ENCODE measurements at regions not wholly inside any gene's neighbourhood (a gene's known extent, or its start where the extent isn't known, plus 50 kb on each side); places are given as distances from the start of the nearest gene placed in this dataset.
"Not testable (repeated sequence)": the region's sequence is repeated elsewhere in the genome, so short reads cannot be mapped to it uniquely, and the experiment has no call there.

DNA sequence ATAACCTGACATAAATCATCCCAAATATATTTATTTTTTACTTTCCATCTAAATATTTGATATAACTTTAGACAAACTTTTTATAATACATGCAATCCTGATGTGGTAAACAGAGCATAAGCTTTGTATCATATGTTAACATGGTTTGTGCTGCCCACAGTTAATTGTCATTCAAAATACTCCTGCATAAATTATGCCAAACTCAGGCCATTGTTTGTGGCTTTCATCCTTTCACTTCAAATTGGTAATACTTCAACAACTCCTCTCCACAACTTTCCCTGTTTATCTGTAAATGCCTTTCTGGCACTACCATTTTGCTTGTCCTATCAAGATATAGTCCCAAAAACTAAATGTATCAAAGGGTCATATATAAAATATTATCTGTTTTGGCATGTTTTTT is 586.7 kb downstream of the HINT1 start:
- DNase-seq (ENCODE audit: low spot score) = no peak

DNA sequence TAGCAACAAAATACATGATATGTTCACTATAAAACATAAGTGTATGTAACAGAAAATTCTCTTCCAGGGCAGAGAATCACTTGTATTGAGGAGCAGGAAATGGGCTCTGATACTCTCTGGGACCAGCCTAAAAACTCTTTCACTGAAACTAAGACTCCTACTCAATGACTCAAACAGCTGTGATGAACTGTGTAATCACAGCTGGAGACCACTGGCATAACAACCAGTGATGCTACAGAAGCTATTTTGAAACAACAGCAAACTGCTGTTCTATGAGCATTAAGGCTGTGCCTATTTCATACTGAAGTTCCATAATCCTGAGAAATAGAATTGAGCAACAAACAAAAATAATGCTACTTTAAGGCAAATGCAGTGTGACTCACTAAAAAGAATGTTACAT is 594.0 kb downstream of the HINT1 start:
- DNase-seq (ENCODE audit: low spot score) = no peak

DNA sequence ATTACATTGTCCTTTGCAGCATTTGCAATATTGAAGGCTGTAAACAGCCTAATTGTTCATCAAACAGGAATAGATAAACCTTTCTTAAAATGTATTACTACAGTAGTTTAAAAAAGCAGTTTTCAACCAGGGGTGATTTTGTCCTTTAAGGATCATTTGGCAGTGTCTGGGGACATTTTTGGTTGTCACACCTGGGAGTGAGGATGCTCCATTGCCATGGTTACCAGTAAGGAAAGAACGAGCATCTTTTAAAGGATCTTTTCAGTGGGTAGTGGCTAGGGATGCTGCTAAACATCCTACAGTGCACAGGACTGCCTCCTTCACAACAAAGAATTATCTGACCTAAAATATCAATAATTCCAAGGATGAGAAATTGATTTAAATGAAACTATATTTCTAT is 596.3 kb downstream of the HINT1 start:
- DNase-seq (ENCODE audit: low spot score) = no peak

DNA sequence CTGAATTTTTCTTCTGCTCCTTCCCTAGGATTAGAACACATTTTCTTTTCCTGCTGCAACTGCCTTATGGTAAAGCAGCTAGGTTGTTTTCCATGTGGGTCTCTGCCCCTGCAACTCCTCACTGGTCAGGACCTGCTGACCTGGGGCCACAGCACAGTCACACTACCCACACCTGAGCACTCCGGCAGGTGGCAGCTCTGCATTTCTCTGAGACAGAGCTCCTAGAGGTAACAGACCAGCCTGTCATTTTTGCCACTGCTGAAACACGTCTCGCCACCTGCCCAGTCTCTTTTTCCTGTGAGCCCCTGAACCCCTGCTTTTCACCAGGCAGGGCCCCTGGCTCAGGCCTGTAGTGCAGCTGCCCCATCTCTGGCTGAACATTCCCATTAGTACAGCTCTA is 609.6 kb downstream of the HINT1 start:
- DNase-seq (ENCODE audit: low spot score) = no peak

DNA sequence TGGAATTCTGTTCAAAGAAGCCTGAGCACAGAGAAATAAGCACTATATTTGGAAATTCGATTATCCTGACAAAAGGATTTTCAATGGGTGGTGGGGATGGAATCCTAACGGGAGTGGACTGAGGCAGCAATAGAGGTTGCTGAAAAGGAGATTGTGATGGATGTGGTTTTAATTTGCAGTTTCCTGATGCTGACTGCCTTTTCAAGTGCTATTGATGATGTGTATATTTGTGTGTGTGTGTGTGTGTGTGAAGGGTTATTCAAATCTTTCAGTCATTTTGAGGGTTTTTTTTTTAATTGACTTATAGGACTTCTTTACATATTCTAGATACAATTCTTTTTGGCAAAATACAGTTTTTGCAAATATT is 614.5 kb downstream of the HINT1 start:
- no peak for DNase-seq (ENCODE audit: low spot score)

DNA sequence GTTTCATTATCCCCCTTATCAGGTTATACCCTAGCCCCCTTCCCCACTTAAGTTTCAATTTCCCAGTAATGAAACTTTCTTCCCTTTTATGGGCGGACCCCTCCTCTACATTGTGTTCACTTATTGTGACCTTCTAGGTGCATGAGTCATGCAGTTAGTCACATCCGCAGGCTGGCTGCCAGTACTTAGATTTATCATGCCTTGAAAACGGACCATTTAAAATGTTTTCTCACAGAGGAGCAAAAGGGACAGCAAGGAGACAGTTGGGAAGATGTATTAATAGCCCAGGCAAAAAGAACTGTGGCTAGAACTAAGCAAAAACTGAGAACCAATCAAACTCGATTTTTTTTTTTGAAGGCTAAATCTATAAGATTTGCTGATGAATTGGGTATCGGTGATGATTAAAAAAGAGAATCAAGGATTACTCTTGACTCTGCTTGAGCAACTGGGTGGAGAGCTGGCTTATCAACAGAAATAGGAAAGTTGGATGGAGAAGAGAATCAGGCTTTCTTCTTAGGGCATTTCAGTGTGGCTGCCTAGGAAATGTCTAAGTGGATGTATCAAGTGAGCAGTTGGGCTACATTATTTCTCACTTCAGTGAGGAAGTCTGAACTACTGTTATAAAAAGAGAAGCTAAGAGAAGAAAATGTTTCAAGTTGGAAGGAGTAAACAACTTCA is 615.0 kb downstream of the HINT1 start:
- no peak for DNase-seq (ENCODE audit: low spot score)

DNA sequence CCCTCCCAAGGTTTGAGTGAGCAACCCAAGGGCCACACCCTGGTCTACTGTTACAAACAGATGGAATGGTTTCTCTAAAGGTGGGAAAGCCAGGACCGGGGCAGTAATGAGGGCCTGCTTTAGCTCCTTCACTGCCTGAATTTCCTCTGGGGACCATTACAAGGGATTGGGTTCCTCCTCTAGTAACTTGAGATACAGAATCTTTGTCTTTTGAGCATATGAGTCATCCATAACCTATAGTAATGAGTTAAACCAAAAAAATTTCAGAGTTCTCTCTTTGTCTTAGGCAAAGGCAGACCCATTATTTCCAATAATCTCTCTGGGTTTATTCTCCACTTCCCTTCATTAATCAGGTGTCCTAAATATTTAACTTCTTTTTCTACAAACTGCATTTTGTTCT is 618.8 kb downstream of the HINT1 start:
- no peak for DNase-seq (ENCODE audit: low spot score)

DNA sequence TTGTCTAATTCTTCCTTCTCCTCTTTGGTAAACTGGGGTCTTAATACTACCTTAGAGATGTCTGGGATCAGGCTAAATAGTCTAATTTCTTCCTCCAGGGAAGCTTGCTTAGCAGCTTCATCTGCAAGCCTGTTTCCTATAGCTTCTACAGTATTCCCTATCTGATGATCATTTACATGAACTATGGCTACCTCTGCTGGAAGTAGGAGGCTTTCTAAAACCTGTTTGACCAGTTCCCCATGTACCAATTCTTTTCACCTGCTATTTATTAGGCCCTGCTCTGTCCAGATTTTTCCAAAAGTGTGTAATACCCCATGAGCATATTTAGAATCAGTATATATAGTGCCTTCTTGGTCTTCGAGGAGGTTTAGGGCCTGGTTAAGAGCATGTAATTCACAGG is 619.8 kb downstream of the HINT1 start:
- DNase-seq (ENCODE audit: low spot score) = no peak

DNA sequence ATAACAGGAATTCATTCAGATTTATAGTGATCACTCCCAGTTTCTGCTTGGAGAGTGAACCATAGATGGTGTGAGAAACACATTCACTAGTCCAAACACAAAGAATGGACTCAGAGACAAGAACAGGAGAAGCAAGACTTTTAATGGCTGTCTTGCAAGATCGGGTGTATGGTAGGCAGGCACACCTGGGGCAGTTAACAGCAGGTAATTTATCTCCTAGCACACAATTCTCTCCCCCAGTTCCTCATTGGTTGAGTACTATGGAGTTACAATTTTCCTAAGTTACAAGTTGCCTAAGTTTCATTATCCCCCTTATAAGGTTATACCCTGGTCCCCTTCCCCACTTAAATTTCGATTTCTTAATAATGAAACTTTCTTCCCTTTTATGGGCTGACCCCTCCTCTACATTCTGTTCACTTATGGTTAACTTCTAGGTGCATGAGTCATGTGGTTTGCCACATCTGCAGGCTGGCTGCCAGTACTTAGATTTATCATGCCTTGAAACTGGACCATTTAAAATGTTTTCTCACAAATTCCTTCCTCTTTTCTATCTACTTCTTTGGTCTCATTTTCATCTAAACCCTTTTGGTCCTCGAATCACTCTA is 623.3 kb downstream of the HINT1 start:
- no peak for DNase-seq (ENCODE audit: low spot score)

DNA sequence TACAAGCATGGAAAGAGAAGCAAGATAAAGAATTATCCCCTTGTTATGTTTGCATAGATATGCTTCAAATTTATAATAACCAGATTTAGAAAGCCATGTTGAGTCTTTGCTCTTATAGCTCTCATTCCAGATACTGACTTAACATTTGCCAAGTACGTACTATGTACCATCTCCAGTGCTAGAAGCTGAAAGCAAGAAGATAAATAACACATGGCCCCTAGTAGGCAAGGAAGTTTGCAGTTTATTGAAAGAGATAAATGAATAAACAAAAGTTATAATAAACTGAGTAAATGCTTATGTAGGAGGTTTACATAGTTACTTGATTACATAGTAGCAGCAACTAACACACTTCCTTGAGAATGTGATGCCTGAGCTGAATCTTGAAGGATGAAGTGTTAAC is 628.4 kb downstream of the HINT1 start:
- no peak for DNase-seq (ENCODE audit: low spot score)

DNA sequence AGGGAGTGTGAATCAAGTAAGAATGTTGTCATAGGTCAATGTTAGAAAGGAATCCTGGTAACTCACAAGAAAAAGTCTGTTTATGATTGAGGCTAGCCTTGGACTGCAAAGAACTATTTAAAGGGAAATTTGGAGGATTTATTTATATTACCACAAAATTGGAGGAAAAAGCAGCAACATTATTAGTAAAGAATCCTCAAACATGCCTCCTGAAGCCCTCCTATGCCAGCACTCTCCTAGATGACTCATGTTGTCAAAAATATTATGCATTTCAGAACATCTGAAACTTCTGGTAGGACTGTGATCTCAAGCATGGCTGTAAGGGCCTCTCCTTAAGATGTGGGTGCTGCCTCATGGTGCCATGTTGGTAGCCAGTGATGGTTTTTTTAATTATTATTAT is 628.5 kb downstream of the CHSY3 start:
- no peak for DNase-seq (ENCODE audit: low spot score)

DNA sequence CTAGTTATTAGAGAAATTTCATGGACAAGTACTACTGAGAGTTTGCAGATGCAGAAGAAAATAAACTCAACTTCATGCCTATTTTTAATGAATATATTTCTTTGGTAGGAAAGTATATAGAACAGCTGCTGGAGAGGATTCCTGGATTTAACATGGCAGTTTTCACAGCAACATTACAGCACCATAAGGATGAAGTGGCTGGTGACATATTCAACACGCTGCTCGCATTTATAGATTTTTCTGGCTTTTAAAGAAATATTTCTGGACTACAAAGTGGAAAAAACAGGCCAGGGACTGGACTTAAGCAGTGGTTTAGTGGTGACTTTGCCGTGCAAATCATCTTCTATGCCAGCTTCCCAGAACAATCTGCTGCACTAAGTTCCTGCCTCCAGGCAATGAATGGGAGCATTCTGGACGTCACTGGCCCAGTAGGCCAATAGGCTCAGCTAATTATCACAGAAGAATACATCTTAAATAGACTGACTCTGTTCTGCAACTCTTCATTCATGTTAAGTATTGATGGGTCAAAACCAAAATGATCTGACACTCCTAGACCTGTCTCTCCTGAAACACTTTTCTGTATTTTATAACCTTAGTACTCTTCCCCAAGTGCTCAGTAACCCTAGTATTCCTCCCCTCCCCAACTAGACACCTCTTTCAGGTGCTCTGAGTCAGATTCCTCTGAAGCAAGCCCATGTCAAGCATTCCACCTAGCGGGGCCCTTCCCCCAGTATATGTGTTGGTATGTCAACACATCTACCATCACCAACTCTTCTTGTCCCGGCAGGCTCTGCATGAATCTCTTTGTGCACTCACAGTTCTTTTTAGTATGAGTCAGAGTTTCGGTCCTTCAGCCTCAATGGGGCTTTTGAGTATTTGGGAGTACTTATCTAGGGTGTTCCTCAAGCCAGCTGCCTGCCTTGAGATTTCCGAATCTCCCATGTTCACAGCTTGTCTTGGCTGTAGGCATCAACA is 625.5 kb downstream of the CHSY3 start:
- no peak for DNase-seq (ENCODE audit: low spot score)

DNA sequence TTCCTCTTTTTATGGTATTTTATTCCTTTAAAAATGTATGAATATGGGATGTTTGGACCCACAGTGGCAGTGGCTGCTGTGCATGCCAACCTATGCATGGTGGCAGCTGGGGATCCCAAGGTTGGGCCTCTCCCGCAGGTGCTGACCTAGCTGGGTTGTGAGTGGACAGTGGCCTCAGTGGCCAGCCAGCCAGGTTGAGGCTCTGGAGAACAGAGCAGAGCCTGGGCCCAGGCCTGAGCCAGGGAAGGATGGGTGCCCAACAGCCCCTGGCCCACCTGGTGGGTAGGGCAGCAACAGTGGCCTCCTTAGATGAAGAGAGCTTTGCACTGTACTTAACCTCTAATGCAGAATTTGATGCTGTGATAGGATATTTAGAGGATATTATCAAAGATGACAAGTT is 624.8 kb downstream of the CHSY3 start:
- DNase-seq (ENCODE audit: low spot score) = no peak

DNA sequence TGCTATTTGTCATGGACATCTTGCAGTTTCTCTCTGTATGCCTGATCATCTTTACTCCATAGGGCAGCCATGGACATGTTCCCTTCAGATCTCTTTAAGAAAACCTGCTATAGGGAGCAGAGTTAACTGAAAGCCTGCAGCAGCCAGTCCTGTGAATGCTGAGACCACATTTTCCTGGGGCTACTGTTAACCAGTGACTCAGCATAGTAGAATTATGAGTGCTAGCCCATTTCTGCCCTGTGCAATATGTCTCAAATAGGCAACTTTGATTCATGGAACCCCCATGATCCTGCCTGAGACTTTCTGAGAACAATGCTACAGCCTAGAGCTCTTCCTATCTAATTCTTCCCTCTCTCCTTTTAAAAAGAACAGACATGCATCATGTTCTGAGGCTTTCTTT is 624.2 kb downstream of the CHSY3 start:
- DNase-seq (ENCODE audit: low spot score) = no peak

DNA sequence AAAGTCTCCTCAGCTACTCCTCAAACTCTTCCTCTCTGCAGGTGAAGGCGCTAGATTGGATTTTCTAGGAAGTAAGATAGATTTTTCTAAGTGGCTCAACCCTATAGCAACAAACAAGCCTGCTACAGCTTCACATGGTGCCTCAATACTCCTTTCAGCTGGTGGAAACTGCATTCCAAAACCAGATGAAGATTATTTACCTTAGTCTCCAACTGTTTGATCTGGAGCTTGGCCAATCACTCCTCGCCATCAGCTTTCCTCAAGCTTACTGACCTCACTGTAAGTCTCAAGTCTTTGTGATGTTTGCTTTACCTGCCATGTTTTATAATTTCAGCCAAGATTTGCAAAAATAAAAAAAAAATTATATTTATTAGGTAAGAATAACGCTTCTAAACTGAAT is 622.4 kb downstream of the CHSY3 start:
- DNase-seq (ENCODE audit: low spot score) = no peak

DNA sequence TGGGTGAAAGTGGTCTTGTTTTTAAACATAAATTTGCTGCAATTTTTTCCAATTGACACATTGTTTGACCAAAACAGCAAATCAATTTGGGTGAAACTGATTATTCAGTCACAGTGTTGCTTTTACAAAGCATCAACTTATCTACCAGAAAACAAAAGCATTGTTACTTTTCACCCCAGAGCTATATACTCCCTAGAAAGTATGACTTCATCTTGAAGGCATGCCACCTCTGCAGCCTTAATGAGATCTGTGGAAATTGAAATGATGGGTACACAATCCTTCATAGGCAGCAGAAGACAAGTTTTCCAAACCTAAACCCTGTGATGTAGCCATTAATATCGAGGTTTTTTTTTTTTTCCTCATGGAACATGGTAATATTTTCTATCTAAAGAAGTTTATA is 615.9 kb downstream of the CHSY3 start:
- DNase-seq (ENCODE audit: low spot score) = no peak

DNA sequence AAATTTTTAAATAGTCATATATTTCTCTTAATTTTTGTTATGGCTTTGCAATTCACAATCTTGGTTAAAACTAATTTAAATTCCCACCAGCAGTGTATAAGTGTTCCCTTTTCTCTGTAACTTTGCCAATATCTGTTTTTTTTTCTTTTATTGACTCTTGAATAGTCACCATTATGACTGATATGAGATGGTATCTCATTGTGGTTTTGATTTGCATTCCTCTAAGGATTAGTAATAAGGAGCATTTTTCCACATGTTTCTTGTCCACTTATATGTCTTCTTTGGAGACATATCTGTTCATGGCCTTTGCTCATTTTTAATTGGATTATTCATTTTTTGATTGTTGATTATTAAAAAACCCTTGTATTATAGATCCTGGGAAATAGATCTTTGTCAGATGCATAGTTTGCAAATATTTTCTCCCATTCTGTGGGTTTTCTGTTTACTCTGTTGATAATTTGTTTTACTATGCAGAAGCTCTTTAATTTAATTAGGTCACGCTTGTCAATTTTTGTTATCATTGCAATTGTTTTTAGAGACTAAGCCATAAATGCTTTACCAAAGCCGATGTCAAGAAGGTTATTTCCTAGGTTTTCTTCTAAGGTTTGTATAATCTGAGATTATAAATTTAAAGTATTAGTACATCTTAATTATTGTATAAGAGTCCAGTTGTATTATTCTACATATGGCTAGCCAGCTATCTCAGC is 610.9 kb downstream of the CHSY3 start:
- DNase-seq (ENCODE audit: low spot score) = no peak

DNA sequence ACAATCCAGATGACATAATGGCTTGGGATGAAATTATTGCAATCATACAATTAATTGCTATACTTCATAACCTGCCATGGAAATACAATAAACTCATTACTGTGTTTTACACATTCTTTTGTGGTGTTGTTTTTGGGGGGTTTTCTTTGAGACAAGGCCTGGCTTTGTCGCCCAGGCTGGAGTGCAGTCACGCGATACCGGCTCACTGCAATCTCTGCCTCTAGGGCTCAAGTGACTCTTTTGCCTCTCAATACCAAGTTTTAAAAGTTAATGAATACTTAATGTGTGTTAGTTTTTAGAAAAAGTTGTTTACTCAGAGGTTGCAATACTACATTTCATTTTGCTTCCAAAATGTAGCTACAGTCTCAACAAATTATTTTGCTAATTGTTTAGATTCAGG is 598.4 kb downstream of the CHSY3 start:
- DNase-seq (ENCODE audit: low spot score) = no peak

DNA sequence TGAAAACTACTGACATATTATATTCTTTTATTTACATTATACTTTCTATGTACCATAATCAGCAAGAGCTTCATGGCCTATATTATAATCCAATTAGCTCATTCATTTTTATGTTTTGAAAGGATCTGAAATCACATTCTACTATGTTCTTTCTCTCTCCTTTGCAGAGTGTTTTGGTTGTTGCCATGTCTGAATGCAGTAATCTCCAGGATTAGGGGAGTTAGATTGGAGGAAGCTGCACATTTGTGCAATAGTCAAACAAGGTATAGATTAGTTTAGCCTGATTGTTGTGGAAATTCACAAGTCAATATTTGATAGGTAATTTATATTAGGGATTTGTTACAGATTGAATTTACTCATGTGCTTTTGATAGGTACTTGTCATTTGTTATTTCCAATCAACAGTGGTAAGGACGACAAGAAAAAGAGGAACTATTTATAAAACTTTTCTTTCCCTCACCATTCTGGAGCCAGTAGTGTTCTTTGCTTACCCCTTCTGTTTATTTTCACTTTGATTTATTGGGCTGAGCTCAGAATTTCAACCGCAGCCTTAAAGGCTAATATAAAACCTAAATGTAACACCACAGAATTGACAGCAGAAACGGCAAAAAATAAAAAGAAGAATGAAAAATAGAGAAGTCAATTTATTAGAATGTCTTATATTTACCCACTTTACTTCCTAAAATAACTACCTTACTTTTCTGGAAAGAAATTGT is 597.0 kb downstream of the CHSY3 start:
- no peak for DNase-seq (ENCODE audit: low spot score)

DNA sequence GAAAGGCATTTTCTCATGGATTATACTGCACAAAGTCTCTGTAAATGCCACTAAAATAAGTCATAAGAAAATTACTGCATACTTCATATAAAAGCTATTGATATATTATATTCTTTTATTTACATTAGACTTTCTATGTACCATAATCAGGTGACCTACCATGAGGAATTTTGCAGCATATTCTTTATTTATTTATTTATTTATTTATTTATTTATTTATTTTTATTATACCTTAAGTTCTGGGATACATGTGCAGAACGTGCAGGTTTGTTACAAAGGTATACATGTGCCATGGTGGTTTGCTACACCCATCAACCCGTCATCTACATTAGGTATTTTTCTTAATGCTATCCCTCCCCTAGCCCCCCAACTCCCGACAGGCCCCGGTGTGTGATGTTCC is 596.2 kb downstream of the CHSY3 start:
- DNase-seq (ENCODE audit: low spot score) = not testable (repeated sequence)

DNA sequence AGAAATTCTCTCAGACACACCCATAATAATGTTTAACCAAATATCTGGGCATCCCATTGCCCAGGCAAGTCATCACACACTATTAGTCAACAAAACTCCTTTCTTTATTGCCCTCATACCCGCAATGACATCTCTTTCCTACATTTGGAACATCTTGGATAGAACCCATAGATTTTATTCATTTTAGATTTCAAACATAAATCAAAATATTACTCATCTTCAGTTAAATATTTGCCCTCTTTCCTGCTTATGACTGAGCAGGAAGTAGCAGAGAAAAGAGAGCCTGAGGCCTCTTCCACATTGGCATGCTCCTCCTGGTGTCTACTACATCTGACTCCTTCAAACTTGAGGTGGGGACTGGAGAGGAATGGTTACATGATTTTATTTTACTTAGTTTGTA is 592.0 kb downstream of the CHSY3 start:
- no peak for DNase-seq (ENCODE audit: low spot score)

DNA sequence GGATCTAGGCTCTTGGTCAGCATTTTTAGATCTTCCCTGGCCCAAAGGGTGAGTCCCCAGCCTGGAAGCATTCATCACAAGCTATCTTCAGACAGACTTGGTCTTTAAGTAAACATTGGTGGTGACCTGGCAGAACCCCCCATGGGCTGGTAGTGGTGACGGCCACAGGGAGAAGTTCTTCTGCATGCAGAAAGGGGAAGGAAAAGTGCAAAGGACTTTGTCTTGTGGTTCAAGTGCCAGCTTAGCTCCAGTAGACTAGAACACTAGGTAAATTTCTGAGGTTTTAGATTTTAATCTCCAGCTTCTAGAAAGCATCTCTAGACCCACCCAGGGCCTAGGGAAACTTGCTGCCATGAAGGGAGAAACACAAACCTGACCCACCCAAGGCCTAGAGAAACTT is 584.0 kb downstream of the CHSY3 start:
- DNase-seq (ENCODE audit: low spot score) = no peak
